ENCODE measurements at regions not wholly inside any gene's neighbourhood (a gene's known extent, or its start where the extent isn't known, plus 50 kb on each side); places are given as distances from the start of the nearest gene placed in this dataset.

DNA sequence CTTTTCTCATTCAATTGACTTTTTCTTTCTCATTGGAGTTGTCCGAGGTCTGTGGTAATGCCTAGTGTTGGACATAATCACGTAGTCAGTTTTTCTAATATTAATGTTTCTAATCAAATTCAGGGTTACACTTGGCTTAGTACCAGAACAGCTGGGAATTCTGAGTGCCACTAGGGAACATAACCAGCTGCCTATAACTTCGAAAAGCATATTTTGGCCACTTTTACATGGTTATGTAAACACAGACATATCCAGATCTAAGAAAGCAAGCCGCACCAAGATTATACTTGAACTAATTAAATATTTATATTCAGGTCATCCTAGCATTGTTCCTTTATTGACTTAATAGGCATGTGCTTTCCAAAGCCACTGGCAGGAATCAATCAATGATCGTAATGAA lies 91.1 kb upstream of the ARHGAP28 start:
- no peak for DNase-seq (ENCODE audit: low spot score)
- in situ Hi-C loops (cut with MboI; ENCODE audit: low sequenced_read_pairs, unreplicated experiment), result no loop called here
- no peak for TF ChIP-seq CTCF (IDR thresholded peaks at IDR 0.05; ENCODE audit: borderline replicate concordance, control extremely low read depth, extremely low read depth, insufficient read depth, missing control alignments)

DNA sequence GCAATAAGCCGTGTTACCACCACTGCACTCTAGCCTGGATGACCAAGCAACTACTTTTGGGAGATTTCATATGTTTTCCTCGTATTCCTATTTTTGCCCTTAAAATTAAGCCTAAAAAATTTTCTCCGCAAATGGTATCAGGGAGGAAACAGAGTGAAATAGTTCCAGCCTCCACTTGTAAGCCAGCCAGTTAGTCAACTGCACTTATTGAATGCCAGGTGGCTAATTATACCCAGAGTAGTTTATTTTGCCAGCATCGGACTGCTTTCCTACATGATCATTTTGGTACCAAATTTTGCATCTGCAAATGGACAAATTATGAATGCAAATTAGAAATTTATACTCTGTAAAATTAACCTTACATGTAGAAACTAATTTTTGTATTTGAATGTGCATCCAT lies 90.2 kb upstream of the ARHGAP28 start:
- no peak for DNase-seq (ENCODE audit: low spot score)
- TF ChIP-seq CTCF (IDR thresholded peaks at IDR 0.05; ENCODE audit: borderline replicate concordance, control extremely low read depth, extremely low read depth, insufficient read depth, missing control alignments), result no peak
- in situ Hi-C loops (cut with MboI; ENCODE audit: low sequenced_read_pairs, unreplicated experiment), result no loop called here

- no peak for DNase-seq (ENCODE audit: low spot score)
- no peak for TF ChIP-seq CTCF (IDR thresholded peaks at IDR 0.05; ENCODE audit: borderline replicate concordance, control extremely low read depth, extremely low read depth, insufficient read depth, missing control alignments)
- in situ Hi-C loops (cut with MboI; ENCODE audit: low sequenced_read_pairs, unreplicated experiment), result no loop called here
These were observed 84.5 kb upstream of the ARHGAP28 start for GRCh38 chr18:6644836-6645627.

GRCh38 chr18:6646801-6647200 lies 82.7 kb upstream of the ARHGAP28 start:
- in situ Hi-C loops (cut with MboI; ENCODE audit: low sequenced_read_pairs, unreplicated experiment), result no loop called here
- TF ChIP-seq CTCF (IDR thresholded peaks at IDR 0.05; ENCODE audit: borderline replicate concordance, control extremely low read depth, extremely low read depth, insufficient read depth, missing control alignments), result no peak
- no peak for DNase-seq (ENCODE audit: low spot score)

DNA sequence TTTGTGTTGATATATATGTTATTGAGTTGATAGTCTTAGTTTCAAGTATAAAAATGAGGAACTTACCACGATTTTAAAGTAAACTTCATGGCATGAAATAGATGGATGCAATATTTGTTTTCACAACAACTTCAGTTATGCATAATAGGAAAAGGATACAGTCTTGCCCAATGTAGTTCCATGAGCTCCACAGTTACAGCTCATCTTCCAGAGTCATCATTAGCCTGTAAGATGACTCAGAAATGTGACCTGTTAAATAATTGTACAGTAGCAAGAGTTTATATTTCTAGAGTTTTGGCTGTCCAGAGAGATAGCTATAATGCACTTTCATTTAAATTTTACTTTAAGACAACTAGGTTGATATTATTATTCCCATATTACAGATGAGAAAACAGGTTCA lies 80.9 kb upstream of the ARHGAP28 start:
- TF ChIP-seq CTCF (IDR thresholded peaks at IDR 0.05; ENCODE audit: borderline replicate concordance, control extremely low read depth, extremely low read depth, insufficient read depth, missing control alignments), result no peak
- in situ Hi-C loops (cut with MboI; ENCODE audit: low sequenced_read_pairs, unreplicated experiment), result no loop called here
- no peak for DNase-seq (ENCODE audit: low spot score)

DNA sequence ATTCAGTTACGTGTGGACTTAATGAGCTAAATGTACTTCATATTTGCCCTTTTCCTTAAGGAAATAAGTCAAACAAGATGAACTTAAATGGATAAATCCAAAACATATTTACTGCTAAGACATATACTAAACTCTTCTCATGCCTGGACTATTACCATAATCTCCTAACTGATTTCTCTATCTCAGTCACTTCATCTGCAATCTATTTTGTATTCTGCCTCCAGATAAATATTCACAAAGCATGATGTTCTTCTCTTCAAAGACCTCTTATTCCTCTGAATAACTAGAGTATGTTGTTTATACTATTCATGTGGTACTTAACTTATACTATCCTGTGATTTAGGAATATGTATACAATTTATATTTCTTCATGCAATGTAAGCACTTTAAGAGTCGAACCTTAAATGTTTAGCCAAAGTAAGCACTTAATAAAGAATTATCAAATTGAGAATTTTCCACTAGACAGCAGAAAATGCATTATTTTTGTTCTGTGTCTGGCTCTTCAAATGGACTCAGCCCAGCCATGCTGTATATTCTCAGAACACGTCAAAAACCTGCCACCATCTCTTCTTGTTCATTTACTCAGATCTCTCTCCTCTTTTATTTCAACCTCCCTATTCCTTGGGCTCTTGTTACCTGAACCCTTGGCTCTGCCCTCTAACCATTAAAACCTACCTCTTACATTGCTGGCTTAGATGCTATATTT lies 79.9 kb upstream of the ARHGAP28 start:
- no peak for TF ChIP-seq CTCF (IDR thresholded peaks at IDR 0.05; ENCODE audit: borderline replicate concordance, control extremely low read depth, extremely low read depth, insufficient read depth, missing control alignments)
- DNase-seq (ENCODE audit: low spot score), result no peak
- in situ Hi-C loops (cut with MboI; ENCODE audit: low sequenced_read_pairs, unreplicated experiment), result loop anchor here (25.0 kb wide), 1 partner anchor 112 kb away; no protein-coding TSS in a partner anchor
